Neural cell (in vitro differentiated cells): ENCODE measurements at regions not wholly inside any gene's neighbourhood (a gene's known extent, or its start where the extent isn't known, plus 50 kb on each side); places are given as distances from the start of the nearest gene placed in this dataset.

ENCODE experiments used
- H2AFZ ChIP-seq: fragments of 200-600, 300-800 bp; sonication (generic), shearing (Covaris generic); 2 replicates; pipeline ENCODE4 v1.6.0; 2014; ENCODE audit warnings: low read depth, mild to moderate bottlenecking, antibody characterized with exemption, low read length, moderate library complexity
- H3F3A ChIP-seq: fragments of 200-600 bp; shearing (Covaris generic); 2 replicates; pipeline ENCODE4 v1.6.1; 2016; ENCODE audit warnings: mild to moderate bottlenecking, moderate library complexity, mixed read lengths, antibody characterized with exemption, low read length; ENCODE audit not compliant: insufficient read depth, poor library complexity, severe bottlenecking
- H3K27ac ChIP-seq: fragments of 200-600, 300-800 bp; sonication (generic), shearing (Covaris generic); 2 replicates; pipeline ENCODE4 v1.5.1; 2014; ENCODE audit warnings: mild to moderate bottlenecking, low read length, moderate library complexity
- H3K27me3 ChIP-seq: fragments of 300-800, 200-600 bp; sonication (generic), shearing (Covaris generic); 2 replicates; pipeline ENCODE4 v1.6.0; 2014; ENCODE audit warnings: mild to moderate bottlenecking, low read depth, low read length, moderate library complexity; ENCODE audit not compliant: insufficient read depth
- H3K36me3 ChIP-seq: fragments of 300-800, 200-600 bp; sonication (generic), shearing (Covaris generic); 2 replicates; pipeline ENCODE4 v1.5.1; 2014; ENCODE audit warnings: mild to moderate bottlenecking, antibody characterized with exemption, low read length, moderate library complexity; ENCODE audit not compliant: insufficient read depth
- H3K4me2 ChIP-seq: fragments of 300-800, 200-600 bp; sonication (generic), shearing (Covaris generic); 2 replicates; pipeline ENCODE4 v1.6.0; 2014; ENCODE audit warnings: mild to moderate bottlenecking, low read length
- H3K4me3 ChIP-seq: fragments of 300-800, 200-600 bp; sonication (generic), shearing (Covaris generic); 2 replicates; pipeline ENCODE4 v1.5.1; 2014; ENCODE audit warnings: mild to moderate bottlenecking, low read length, moderate library complexity
- H3K79me2 ChIP-seq: fragments of 200-600 bp; shearing (Covaris generic); replicated peaks from 2 replicates; pipeline ENCODE4 v1.6.0; 2014; ENCODE audit warnings: mild to moderate bottlenecking, low read length, moderate library complexity; ENCODE audit not compliant: insufficient read depth
- H3K9ac ChIP-seq: fragments of 300-800, 200-600 bp; sonication (generic), shearing (Covaris generic); 2 replicates; pipeline ENCODE4 v1.6.1; 2016; ENCODE audit warnings: mild to moderate bottlenecking, low read length, mixed read lengths
- H3K9me2 ChIP-seq: fragments of 200-600 bp; shearing (Covaris generic); 2 replicates; pipeline ENCODE4 v1.6.1; 2016; ENCODE audit warnings: mild to moderate bottlenecking, low read length, mixed read lengths; ENCODE audit not compliant: insufficient read depth
- H3K9me3 ChIP-seq: fragments of 200-600, 300-800 bp; sonication (generic), shearing (Covaris generic); 2 replicates; pipeline ENCODE4 v1.6.1; 2016; ENCODE audit warnings: mild to moderate bottlenecking, mixed run types, low read length, moderate library complexity, mixed read lengths
- H4K20me1 ChIP-seq: fragments of 200-600 bp; shearing (Covaris generic); 2 replicates; pipeline ENCODE4 v1.6.1; 2016; ENCODE audit warnings: mild to moderate bottlenecking, mixed run types; ENCODE audit not compliant: insufficient read depth
- CTCF ChIP-seq: fragments of 450-650 bp; IDR thresholded peaks from 2 replicates; pipeline ENCODE4 v1.5.1; 2014; ENCODE audit warnings: antibody characterized with exemption, mild to moderate bottlenecking, moderate library complexity; ENCODE audit not compliant: poor library complexity, severe bottlenecking
- EP300 ChIP-seq: fragments of 450-650 bp; conservative IDR thresholded peaks from 2 replicates; pipeline ENCODE4 v1.6.1; 2014; ENCODE audit warnings: antibody characterized with exemption, mild to moderate bottlenecking, moderate library complexity; ENCODE audit not compliant: poor library complexity, severe bottlenecking
- EZH2 ChIP-seq: fragments of 200-600, 300-800 bp; shearing (Covaris generic), sonication (generic); IDR thresholded peaks from 2 replicates; pipeline ENCODE4 v1.6.1; 2014; ENCODE audit warnings: antibody characterized with exemption, low read length, borderline replicate concordance, mild to moderate bottlenecking; ENCODE audit not compliant: insufficient read depth, poor library complexity, severe bottlenecking
- MXI1 ChIP-seq: fragments of 450-650 bp; conservative IDR thresholded peaks from 2 replicates; pipeline ENCODE4 v1.6.1; 2014; ENCODE audit warnings: antibody characterized with exemption, mild to moderate bottlenecking; ENCODE audit not compliant: poor library complexity, severe bottlenecking
- POLR2AphosphoS5 ChIP-seq: IDR thresholded peaks from 2 replicates; pipeline ENCODE4 v1.6.1; 2012
- RAD21 ChIP-seq: fragments of 450-650 bp; conservative IDR thresholded peaks from 2 replicates; pipeline ENCODE4 v1.6.1; 2014; ENCODE audit warnings: antibody characterized with exemption, mild to moderate bottlenecking, moderate library complexity
- REST ChIP-seq: IDR thresholded peaks from 2 replicates; pipeline ENCODE4 v1.6.1; 2012; ENCODE audit warnings: borderline replicate concordance
- SMC3 ChIP-seq: fragments of 450-650 bp; conservative IDR thresholded peaks from 2 replicates; pipeline ENCODE4 v1.6.1; 2014; ENCODE audit warnings: antibody characterized with exemption, mild to moderate bottlenecking, moderate library complexity; ENCODE audit not compliant: poor library complexity
- TAF1 ChIP-seq: IDR thresholded peaks from 2 replicates; pipeline ENCODE4 v1.6.1; 2012; ENCODE audit warnings: low read depth

DNA sequence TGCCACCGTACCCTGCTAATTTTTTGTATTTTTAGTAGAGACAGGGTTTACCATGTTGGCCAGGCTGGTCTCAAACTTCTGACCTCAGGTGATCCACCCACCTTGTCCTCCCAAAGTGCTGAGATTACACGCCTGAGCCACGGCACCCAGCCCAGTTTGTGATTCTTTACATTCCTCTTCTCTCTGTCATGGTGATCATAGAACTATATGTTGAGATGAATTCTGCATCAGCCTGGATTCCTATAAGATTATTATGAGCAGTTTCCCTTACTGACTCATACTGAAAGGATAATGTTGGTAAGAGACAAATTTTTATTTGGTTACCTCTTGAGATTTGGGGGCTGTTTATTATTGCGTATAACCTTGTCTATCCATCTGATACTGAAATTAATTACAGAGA is 121.5 kb upstream of the CSNK1A1L start:
- H3K27ac ChIP-seq = no peak overlapping the region
- TF ChIP-seq RAD21 (no peak), SMC3 (no peak), MXI1 (no peak), EZH2 (no peak), REST (no peak), EP300 (no peak), CTCF (no peak), TAF1 (no peak)
- no peak overlapping the region for H3K4me3 ChIP-seq
- H3K4me2 ChIP-seq = no peak overlapping the region
- H3K27me3 ChIP-seq = no peaks in the 10 kb centered on the region
- H3K9ac ChIP-seq = no peak overlapping the region
- H3K9me2 ChIP-seq = no peaks in the 10 kb centered on the region
- no peaks in the 10 kb centered on the region for H3K9me3 ChIP-seq
- H2AFZ ChIP-seq = no peak overlapping the region
- H3F3A ChIP-seq = no peaks in the 10 kb centered on the region
- H3K79me2 ChIP-seq = no peaks in the 10 kb centered on the region
- H3K36me3 ChIP-seq = no peaks in the 10 kb centered on the region
- H4K20me1 ChIP-seq = no peaks in the 10 kb centered on the region

DNA sequence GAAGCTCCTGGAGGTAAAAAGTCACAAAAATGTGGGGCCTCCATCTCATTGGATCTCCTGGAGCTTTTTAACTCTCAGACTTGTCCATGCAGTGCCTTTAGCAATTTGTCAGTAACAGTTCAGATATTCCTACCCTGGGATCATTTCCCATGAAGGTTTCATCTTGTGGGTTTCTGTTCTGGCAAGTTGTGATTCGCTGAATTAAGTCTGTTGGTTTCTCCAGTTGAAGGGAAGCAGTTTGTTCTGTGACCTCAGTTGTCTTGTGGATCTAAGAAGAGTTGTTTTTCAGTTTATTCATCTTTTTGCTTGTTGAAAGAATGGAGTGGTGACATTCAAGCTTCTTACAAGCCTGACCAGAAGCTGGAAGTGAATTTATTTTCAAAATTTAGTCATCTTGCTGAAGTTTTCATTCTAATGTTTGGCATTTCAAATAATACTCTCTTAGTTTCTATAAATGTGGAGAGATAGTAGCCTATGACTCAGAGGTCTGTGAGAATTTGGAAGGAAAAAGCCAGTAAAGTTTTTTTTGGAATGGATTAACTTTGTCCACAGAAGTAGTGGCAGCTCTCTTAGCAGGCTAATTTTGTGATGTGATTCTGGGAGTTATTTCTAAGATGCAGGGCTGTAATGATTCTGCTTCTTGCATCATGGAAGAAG is 120.1 kb upstream of the CSNK1A1L start:
- H3K79me2 ChIP-seq = no peaks in the 10 kb centered on the region
- H3K27ac ChIP-seq = no peak overlapping the region
- no peak overlapping the region for H3K9ac ChIP-seq
- H3K27me3 ChIP-seq = no peaks in the 10 kb centered on the region
- TF ChIP-seq EP300 (no peak), SMC3 (no peak), MXI1 (no peak), RAD21 (no peak), REST (no peak), CTCF (no peak), POLR2AphosphoS5 (no peak), EZH2 (no peak), TAF1 (no peak)
- no peaks in the 10 kb centered on the region for H3K36me3 ChIP-seq
- no peak overlapping the region for H2AFZ ChIP-seq
- H3F3A ChIP-seq = no peaks in the 10 kb centered on the region
- H4K20me1 ChIP-seq = no peaks in the 10 kb centered on the region
- H3K4me2 ChIP-seq = no peak overlapping the region
- H3K9me2 ChIP-seq = no peaks in the 10 kb centered on the region
- H3K9me3 ChIP-seq = no peaks in the 10 kb centered on the region
- H3K4me3 ChIP-seq = no peak overlapping the region
